ENCODE measurements at regions not wholly inside any gene's neighbourhood (a gene's known extent, or its start where the extent isn't known, plus 50 kb on each side); places are given as distances from the start of the nearest gene placed in this dataset.
"Not testable (repeated sequence)": the region's sequence is repeated elsewhere in the genome, so short reads cannot be mapped to it uniquely, and the experiment has no call there.

DNA sequence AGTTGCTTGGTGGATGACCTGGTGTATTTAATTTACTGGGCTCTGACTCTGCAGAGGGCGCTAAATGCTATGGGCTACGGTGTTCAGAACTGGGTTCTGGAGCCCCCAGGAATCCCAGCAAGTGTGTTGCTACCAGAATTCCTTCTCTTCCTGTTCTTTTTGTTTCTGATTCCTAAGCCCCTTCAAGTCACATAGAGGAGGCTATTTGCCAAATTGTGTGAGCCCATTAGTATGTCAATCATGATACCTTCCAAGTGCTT, 358.2 kb upstream of the SPRED2 start:
- DNase-seq: no peak

- no peak for DNase-seq
These were observed 357.7 kb upstream of the SPRED2 start for GRCh38 chr2:65789923-65790675.

DNA sequence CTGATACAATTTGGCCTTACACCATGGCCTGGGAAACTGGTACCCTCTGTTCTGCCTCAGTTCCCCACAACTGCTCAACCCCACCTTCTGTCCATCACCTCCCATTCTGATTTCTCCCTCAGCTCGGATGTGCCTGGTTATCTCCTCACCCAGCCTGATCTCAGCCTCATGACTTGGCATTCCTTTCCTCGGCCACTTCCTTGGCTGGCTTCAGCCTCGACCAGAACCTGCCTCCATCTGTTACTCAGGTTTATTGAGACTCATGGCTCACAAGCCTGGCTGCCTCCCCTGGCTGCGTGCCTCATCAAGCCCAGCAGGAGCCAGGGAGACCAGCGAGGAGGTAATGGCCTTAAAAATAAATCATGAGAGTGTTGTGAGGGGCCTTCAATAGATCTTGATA, 356.2 kb upstream of the SPRED2 start:
- DNase-seq: no peak

DNA sequence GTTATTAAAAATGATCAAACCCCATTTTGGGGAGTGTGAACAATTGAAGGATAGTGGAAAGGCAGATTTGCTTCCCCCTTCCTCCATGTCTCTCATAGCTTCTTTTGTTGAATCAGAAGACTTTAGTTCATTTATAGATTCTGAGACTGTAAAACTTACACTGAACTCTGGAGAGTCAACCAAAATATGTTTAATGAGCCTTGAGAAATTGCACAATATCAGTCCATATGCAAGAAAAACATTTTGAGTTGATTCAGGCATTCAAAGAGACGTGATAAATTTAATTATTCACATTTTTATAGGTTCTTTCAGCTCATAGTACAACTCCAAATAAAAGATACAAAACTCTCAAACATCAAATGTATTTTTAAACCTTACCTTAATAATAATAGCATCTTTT, 354.4 kb upstream of the SPRED2 start:
- no peak for DNase-seq

GRCh38 chr2:65786007-65786717, 353.8 kb upstream of the SPRED2 start:
- DNase-seq: no peak

- no peak for DNase-seq
These were observed 350.7 kb upstream of the SPRED2 start for GRCh38 chr2:65782996-65783650.

DNA sequence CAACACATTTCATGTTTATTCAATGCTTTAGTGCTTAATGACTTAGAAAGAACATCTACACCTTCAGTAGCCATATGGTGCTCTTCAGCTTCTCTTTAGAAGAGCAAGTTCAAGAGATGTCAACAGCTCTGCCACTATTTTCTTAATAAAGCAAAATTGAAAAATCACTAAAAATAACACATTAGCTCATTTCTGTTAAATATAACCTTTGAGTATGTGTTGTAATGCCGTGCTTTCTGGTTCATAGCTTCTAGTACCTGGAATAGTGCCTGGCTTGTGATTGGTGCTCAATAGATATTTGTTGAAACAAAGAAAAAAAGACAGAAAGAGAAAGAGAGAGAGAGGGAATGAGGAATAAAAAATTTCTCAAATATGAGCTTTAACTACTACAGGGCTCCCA, 349.8 kb upstream of the SPRED2 start:
- DNase-seq: no peak

DNA sequence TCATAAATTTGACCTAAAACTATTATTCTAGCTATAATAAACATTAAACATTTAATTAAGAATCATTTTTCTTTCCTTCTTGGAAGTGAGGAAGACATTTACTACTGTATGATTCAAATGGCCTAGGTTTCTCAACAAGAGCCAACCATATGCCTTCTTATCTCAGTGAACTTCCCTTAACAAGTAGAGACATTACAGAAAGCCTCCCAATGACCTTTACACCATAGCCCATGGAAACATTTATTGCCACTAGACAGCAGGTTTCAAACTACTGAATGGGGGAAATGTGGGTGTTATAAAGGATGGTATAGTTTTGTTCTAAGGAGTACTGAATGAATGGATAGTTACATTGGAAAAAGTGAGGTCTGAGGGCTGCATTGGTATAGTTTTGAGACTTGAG, 349.4 kb upstream of the SPRED2 start:
- no peak for DNase-seq

DNA sequence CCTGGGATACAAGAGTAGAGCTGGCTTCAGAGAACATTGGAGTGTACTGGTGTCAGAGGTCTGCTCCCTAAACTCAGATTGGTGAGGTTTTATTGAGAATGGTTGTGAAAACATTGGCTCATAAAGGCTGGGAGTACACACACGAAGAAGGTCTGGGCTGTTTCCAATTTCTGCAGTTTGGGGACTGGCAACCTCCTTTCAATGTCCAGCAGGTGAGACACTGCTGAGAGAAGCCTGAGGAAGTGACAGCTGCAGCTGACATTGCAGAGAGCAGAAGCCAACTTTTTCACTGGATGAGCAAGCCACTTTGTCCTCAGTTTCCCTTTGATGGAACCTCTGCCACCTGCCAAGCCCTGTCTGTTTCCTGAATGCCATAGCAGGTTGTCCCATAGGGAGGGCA, 346.6 kb upstream of the SPRED2 start:
- DNase-seq: no peak

DNA sequence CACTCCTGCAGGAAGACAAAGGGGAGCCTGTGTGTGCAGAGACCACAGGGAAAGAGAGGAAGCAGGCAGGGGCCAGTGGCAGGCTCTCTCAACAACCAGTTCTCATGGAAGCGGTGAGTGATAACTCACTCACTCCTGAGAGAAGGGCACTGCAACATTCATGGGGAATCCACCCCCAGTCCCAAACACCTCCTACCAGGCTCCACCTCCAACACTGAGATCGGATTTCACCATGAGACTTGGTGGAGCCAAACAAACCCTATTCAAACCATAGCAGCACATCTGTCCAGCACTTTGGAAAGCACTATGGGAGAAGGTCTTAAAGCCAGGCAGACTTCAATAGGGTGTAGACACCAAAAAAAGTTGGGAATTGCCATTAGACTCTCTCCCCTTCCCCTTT, 345.7 kb upstream of the SPRED2 start:
- DNase-seq: no peak

- no peak for DNase-seq
These were observed 343.4 kb upstream of the SPRED2 start for GRCh38 chr2:65775839-65776238.

DNA sequence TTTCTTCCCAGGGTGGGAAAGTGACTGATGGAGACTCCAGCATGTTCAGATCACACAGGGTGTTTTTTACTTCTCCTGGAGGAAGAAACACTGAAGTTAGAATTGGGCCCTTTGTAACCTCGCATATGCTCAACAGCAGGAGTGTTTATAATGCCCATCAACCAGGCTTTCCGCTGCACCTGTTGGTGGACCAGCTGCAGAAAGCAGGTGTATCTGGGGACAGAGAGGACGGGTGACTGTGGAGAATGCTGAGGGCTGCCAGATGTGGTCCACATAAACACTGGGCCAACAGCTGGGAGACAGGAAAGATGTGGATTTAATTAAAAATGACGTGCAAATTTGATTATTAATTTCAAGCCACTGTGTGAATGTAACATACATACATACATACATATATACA, 335.5 kb upstream of the SPRED2 start:
- DNase-seq: no peak

DNA sequence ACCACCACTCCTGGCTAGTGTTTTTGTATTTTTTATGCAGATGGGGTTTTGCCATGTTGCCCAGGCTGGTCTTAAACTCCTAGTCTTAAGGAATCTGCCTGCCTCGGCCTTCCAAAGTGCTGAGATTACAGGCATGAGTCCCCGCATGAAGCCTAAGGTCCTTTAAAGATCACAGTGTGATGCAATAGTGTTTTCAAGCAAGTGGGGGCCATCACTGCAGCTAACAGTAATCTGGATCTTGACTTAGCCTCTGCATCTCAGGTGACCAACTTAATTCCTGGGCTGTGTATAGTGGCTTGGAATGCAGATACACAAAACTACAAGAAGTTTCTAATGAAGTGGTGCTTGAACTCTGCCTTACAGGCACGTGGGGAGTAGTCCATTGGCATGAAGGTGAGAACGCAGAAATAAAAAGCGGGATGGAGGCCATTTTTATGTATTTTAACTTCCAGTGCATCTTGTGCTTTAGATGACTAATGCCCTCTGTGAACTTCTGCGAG, 334.4 kb upstream of the SPRED2 start:
- DNase-seq: no peak

DNA sequence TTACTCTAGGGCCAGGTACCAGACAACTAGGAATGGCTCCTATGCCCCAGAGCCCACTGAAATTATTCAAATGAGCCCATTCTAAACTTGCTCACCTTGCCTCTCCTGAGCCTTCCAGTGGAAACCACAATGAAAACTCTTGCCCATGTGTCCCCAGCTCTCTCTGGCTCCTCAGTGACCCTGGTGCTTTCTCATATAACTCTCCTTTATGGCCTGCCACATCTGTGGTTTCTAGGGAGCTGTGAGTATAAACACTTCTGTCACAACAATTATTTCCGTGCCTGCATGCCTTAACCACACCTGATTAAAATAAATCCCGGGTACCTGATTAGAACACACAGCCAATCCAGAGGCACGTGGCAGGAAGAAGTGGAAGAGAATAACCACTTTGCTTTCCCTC, 333.0 kb upstream of the SPRED2 start:
- no peak for DNase-seq

DNA sequence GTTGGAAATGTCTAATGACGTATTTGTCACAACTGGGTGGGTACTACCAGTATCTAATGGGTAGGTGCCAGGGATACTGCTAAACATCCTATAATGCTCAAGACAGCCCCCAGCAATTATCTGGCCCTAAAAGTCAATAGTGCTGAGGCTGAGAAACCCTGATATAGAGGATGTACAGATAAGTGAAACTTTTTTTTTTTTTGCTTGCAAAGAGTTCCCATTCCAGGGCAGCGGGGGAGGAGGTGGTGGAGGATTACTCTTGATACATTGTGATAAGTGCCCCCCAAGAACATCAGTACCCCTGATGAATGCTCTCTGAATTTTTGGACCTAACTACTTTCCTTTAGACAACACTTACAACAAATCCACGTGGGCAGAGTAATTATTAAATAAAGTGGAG, 329.7 kb upstream of the SPRED2 start:
- no peak for DNase-seq

DNA sequence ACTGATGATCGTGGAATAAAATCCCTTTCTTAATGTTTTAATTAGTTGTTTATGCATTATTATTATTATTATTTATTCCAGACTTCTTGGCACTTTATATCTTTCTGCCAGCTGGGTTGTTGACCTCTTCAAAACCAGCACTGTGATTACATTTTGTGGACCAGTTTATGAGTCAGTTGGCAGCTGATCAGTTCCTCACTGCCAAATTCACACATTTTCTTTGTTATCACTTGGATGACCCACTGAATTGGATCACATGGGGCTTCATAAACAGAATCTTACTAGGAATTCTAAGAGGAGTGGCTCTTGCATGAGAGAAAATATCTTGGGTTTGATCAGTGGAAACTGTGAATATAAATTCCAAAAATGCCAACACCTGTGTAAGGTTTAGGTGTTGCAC, 321.8 kb upstream of the SPRED2 start:
- DNase-seq: no peak

- no peak for DNase-seq
These were observed 319.0 kb upstream of the SPRED2 start for GRCh38 chr2:65751408-65751807.

GRCh38 chr2:65749545-65749944, 317.1 kb upstream of the SPRED2 start:
- DNase-seq: no peak

- not testable (repeated sequence) for DNase-seq
These were observed 315.5 kb upstream of the SPRED2 start for GRCh38 chr2:65747875-65748274.

DNA sequence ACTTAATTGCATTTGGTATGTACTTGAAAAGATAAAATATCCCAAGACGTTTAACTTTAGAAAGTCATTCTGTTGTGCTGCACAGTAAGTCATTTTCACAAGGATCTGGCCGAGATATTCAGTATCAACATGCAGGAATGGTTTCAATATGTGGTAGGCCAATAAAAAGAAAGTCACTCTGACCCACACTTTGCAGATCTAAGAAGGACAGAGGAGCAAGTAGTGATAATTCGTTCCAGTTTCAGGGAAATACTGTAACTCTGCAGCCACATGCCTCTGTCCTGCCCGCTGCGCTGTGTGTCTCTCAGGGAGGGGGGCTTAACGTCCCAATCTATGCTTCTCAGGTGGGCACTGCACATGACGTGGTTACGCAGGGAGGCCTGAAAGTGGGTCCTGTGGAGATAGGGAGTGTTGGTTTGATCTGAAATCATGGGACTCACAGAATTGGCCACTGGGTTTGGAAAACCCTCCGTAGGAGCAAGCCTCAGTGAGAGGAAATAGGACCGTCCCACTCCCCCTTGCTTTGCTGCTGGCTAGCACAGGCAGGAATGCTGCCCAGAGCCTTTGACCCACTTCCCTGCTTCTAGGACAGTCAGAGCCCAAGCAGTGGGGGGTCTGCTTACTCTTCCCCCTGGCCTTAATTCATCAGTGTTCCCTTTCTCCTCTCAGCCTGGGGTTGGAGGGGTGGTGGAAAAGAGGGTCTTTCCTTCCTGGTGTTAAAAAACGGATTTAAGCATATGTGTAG, 314.7 kb upstream of the SPRED2 start:
- DNase-seq: peak in 10 of 51 donors; percentile 1 to 22 (median 5)

GRCh38 chr2:65744477-65745200, 312.2 kb upstream of the SPRED2 start:
- DNase-seq: no peak

DNA sequence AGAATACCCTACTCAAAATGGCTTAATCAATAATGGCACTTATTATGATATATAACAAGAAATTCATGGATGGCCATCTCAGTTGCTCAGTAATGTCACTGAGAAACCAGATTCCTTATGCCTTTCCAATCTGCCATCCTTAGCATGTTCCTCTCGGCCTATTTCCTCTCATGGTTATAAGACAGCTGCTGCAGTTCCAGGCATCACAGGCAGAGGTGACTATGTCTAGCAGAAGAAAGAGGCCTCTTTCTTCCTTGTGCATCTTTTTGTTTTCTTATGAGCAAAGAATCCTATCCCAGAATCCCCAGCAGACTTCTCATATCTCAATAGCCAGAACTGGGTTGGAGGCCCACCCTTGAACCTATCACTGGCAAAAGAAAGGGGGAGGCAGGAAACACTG, 310.6 kb upstream of the SPRED2 start:
- no peak for DNase-seq

Measured in hypothalamus (tissue), 51 donors.